Astrocyte of the spinal cord (primary cell): ENCODE measurements at regions not wholly inside any gene's neighbourhood (a gene's known extent, or its start where the extent isn't known, plus 50 kb on each side); places are given as distances from the start of the nearest gene placed in this dataset.

Experiments
- DNase-seq: peaks from one replicate; pipeline ENCODE4 v3.0.0; 2011; ENCODE audit warnings: low read depth, low spot score
- H3K4me3 ChIP-seq: 2 replicates; pipeline ENCODE4 v1.5.1; 2011; ENCODE audit warnings: low read depth, mild to moderate bottlenecking, low read length, moderate library complexity
- in situ Hi-C: cut with HindIII; loops from 2 replicates; pipeline ENCODE4 v1.10.0; 2017; ENCODE audit warnings: low sequenced_read_pairs
- TF ChIP-seq, protein P1 (sequence below): IDR thresholded peaks from 2 replicates; pipeline ENCODE4 v1.5.1; 2012; ENCODE audit warnings: low read depth, mild to moderate bottlenecking, low read length, inconsistent platforms

DNA sequence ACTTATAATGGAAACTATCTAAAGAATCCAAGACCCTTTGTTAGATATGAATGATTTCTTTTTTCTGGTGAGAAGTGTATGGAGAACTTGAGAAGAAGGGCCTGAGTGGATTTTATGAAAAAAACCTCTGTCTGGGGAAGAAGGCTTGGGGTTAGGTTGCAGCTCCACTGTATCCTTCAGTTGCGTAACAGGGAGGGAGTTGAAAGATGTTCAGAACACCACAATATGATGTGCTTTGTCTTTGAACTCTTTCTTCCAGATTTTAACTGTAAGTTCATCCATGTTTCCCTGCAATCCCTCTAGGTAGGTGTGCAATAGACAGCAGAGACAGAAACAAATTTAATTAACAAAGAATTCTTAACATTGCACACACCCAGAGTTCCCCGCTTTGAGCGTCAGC lies 125.8 kb upstream of the NFIA start:
- no peak overlapping the region for H3K4me3 ChIP-seq
- DNase-seq = no peak
- in situ Hi-C loops = no loop called here
- TF ChIP-seq, protein P1, sequence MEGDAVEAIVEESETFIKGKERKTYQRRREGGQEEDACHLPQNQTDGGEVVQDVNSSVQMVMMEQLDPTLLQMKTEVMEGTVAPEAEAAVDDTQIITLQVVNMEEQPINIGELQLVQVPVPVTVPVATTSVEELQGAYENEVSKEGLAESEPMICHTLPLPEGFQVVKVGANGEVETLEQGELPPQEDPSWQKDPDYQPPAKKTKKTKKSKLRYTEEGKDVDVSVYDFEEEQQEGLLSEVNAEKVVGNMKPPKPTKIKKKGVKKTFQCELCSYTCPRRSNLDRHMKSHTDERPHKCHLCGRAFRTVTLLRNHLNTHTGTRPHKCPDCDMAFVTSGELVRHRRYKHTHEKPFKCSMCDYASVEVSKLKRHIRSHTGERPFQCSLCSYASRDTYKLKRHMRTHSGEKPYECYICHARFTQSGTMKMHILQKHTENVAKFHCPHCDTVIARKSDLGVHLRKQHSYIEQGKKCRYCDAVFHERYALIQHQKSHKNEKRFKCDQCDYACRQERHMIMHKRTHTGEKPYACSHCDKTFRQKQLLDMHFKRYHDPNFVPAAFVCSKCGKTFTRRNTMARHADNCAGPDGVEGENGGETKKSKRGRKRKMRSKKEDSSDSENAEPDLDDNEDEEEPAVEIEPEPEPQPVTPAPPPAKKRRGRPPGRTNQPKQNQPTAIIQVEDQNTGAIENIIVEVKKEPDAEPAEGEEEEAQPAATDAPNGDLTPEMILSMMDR = no peak

DNA sequence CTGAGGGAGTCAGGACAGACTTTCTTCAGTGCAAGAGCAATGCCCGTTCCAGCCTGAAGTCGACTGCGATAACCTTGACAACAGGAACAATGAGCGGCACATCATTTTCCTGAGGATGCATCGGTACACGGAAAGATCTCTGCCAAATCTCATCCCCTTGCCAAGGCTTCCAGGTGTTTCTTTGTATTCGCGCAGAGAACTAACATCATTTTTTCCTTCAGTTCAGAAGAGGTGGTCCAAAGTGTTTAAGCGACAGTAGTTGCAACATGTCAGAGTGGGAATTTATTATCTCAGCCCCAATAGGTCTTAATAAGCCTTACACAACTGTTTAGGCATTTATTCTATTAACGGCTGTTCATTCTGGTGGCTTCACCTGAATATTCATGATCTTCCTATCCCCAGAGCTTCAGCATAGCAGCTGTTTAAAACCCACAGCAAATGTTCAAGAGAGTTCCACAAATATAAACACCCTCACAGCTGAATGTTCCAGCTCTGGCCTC lies 129.7 kb upstream of the NFIA start:
- in situ Hi-C loops = no loop called here
- DNase-seq = no peak
- TF ChIP-seq, protein P1 = no peak
- no peak overlapping the region for H3K4me3 ChIP-seq

DNA sequence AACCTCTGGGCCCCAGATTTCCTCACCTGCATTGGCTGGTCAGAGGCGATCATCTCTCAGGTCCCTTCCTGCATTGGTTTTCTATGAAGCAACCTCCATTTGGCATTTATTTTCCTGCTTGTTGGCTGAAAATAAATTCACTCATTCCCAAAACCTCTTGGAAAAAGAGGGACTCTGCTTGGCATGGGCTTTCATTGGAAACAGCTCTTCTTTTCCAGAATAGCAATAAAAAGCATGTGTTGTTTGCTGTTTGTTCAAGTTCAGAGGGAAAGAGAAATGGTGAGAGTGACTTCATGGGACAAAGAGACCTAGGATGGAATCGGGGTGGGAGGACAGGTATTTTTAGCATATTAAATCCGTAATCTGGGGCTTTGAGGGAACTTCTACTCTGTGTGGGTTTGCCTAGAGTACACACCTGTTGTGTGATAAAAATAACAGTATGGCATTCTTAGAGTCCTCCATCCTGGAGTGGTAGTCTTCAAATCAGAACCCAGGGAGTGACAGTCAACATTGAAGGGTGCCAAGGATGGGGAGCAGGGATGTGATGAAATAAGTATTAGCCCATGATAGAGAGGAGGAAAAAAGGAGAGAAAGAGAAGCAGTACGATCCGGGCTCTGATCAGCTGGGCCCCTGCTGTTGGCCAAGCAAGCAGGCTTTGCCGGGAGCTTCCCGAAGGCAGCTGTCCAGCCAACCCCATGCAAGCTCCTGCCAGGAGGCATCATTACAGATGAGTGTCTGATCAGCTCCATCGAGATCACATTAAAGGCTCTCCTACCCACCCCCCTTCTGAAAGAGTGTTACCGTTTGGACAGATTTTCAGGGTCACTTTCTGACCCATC lies 131.9 kb upstream of the NFIA start:
- in situ Hi-C loops = no loop called here
- TF ChIP-seq, protein P1 = no peak
- no peak overlapping the region for H3K4me3 ChIP-seq
- no peak for DNase-seq

DNA sequence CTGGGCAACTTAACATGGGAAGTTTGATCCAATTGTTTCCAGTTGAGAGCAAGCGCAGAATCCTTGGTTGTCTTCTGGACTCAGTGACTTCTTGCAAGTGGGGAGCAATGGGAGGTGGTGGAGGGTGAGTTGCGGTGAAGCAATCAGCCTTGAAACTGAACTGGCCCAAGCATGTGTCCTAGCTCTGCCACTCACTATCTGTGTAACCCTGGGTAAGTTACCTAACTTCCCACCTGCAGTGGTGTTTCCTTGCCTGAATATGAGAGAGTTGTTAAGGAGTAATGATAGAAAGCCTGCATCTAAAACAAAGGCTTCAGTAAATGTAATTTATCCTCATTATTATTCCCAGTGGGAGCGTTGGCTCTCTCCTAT lies 132.5 kb upstream of the NFIA start:
- no peak overlapping the region for H3K4me3 ChIP-seq
- TF ChIP-seq, protein P1 = no peak
- no peak for DNase-seq
- in situ Hi-C loops = no loop called here

DNA sequence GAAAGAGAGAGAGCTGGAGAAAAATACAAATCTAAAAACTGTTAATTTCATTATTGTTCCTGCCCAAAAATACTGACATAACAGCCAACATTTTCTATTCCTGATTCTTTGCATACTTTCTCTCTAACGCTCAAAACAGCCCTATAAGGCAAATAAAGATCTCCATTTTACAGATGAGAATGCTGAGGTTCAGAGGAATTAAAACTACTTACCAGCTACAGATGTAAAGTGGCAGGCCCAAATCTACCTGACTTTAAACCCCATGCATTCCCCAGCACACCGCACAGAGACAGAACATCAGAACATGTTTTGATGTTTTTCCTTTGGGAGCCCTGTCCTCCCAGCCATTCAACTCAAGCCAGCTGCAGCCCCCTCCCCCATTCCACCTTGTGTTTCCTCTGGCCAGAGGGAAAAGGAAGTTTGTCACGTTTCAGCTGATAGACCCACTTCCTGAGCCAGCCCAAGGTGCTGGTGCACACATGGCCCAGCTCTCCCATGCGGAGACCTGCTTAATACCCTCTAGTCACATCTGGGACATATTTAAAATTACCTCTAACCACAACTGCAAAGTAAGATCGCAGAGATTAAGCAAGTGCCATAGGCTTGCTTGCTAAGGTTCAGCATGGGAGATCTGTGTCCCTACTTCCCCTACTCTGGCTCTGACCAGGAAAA lies 133.1 kb upstream of the NFIA start:
- no peak overlapping the region for H3K4me3 ChIP-seq
- no peak for DNase-seq
- TF ChIP-seq, protein P1 = no peak
- in situ Hi-C loops = no loop called here

DNA sequence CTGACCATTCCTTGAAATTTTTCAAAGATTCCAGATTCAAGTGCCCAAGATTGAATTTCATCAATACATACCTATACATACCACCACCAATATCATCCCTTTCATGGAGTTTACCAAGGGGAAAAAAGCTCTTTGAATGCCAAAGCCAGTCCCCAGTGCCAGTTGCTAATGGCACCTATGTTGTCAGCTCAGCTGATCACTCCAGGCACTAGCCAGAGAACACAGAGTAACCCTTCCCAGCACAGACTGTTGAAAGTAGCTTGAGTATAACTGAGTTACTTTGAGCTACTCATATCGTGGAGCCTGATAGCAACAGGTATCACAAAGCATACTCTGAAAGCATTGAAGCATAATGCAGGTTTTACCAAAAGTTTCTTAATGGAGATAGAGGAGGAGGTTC lies 133.9 kb upstream of the NFIA start:
- in situ Hi-C loops = no loop called here
- H3K4me3 ChIP-seq = no peak overlapping the region
- DNase-seq = no peak
- TF ChIP-seq, protein P1 = no peak
